ENCODE measurements at regions not wholly inside any gene's neighbourhood (a gene's known extent, or its start where the extent isn't known, plus 50 kb on each side); places are given as distances from the start of the nearest gene placed in this dataset.

DNA sequence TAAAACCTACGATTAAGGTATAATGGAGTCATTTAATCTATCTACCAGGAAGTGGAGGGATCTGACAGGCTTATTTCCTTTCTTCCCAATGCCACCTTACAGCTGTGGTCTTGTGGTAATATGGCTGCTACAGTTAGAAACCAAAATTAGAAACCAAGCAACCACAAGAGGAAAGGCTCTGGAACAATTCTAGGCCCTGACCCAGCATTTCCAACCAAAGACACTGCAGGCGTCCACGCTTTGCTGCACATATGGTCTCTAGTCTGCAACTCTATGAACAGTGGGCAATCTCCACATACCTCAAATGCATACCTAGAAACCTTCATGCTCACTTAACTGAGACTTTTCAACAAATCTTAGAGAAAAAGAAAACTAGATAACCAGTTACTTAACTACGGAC is 339.1 kb downstream of the NFIB start:
- no peak overlapping the region for H3K4me3 ChIP-seq (ENCODE audit: low read depth, low read length)
- TF ChIP-seq, protein P1, sequence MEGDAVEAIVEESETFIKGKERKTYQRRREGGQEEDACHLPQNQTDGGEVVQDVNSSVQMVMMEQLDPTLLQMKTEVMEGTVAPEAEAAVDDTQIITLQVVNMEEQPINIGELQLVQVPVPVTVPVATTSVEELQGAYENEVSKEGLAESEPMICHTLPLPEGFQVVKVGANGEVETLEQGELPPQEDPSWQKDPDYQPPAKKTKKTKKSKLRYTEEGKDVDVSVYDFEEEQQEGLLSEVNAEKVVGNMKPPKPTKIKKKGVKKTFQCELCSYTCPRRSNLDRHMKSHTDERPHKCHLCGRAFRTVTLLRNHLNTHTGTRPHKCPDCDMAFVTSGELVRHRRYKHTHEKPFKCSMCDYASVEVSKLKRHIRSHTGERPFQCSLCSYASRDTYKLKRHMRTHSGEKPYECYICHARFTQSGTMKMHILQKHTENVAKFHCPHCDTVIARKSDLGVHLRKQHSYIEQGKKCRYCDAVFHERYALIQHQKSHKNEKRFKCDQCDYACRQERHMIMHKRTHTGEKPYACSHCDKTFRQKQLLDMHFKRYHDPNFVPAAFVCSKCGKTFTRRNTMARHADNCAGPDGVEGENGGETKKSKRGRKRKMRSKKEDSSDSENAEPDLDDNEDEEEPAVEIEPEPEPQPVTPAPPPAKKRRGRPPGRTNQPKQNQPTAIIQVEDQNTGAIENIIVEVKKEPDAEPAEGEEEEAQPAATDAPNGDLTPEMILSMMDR (IDR thresholded peaks at IDR 0.05; ENCODE audit: control insufficient read depth, extremely low read depth, insufficient read depth), result no peak
- no peak for DNase-seq (ENCODE audit: low read depth)

DNA sequence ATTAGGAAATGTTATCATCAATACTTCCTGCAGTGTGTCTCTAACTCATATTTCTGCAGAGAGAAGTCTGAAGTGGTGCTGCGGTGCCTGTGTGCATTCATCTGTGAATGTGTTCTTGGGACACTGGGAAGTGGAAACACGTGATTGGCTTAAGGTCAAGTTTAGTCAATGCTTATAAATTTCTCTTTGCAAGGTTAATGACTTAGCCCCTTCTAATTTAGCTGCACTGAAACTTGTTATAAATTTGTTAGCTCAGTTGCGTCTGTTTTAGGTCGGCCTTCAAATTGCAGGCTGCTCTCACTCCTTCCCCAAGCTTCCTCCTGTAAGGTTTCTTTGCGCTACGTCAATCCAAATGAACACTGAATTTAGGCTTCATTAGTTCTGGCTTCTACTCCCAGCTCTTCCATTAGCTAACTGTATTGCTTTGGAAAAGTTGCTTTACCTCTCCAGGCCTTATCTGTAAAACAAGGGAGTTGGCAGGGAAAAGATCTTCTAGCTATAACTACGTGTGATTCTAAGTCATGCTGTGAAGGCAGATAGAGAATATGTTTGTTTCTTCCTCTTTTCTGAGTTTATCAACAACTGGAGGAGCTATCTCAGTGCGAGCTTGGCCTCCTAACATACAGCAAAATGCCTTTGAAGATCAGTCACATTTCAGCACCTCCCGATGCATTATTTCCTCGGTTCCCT is 341.8 kb downstream of the NFIB start:
- no peak for DNase-seq (ENCODE audit: low read depth)
- no peak overlapping the region for H3K4me3 ChIP-seq (ENCODE audit: low read depth, low read length)
- TF ChIP-seq, protein P1 (IDR thresholded peaks at IDR 0.05; ENCODE audit: control insufficient read depth, extremely low read depth, insufficient read depth), result no peak

DNA sequence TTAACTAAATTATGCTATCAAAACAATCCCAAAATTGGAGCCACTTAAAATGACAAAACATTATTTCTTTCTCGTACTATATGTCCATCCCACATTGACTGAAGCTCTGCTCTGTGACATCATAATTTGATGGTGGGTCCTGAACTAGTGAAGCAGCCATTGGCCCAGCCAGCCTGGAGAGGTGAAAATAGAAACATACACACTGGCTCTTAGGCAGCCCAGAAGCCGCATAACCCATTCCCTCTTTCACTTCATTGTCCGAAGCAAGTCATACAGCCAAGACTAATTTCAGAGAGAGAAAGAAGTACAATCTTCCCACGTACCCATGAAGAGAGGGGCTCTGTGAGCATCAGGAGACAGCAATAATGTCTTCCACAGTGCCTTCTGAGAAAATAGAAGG is 342.5 kb downstream of the NFIB start:
- TF ChIP-seq, protein P1 (IDR thresholded peaks at IDR 0.05; ENCODE audit: control insufficient read depth, extremely low read depth, insufficient read depth), result no peak
- no peak overlapping the region for H3K4me3 ChIP-seq (ENCODE audit: low read depth, low read length)
- no peak for DNase-seq (ENCODE audit: low read depth)

DNA sequence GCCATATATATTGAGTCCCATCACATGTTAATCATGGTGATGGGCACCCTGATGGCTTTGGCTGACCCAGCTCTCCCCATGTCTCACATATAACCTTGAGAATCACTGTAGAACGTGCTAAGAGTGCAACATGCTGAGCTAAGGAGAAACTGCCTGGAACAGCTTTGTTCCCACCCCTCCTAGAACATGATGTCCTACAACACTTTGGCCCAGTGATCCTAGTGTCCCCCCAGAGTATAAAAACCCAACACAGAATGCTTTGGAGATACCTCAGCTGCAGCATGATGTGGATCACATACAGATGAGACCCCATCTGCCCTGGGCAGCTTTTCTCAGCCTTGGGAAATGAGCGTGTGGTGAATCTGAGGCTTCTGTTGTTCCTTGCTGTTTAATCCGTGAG is 343.5 kb downstream of the NFIB start:
- no peak overlapping the region for H3K4me3 ChIP-seq (ENCODE audit: low read depth, low read length)
- DNase-seq (ENCODE audit: low read depth), result no peak
- TF ChIP-seq, protein P1 (IDR thresholded peaks at IDR 0.05; ENCODE audit: control insufficient read depth, extremely low read depth, insufficient read depth), result no peak

DNA sequence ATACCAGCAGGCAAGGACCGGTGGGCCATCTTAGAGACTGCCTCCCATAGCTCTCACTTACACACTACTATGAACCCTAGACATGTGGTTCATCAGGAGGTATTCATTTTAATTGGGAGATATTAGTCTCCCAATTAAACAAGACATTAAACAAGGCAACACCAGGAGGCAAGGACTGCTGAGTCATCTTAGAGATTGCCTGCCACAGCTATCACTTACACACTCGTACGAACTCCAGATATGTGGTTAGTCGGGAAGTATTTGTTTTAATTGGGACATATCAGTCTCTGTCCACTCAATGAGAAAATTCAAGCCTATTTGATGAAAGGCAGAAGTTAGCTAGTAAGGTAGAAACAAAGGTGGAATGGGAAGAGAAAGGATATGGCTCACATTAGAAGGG is 343.9 kb downstream of the NFIB start:
- no peak for DNase-seq (ENCODE audit: low read depth)
- no peak overlapping the region for H3K4me3 ChIP-seq (ENCODE audit: low read depth, low read length)
- TF ChIP-seq, protein P1 (IDR thresholded peaks at IDR 0.05; ENCODE audit: control insufficient read depth, extremely low read depth, insufficient read depth), result no peak

DNA sequence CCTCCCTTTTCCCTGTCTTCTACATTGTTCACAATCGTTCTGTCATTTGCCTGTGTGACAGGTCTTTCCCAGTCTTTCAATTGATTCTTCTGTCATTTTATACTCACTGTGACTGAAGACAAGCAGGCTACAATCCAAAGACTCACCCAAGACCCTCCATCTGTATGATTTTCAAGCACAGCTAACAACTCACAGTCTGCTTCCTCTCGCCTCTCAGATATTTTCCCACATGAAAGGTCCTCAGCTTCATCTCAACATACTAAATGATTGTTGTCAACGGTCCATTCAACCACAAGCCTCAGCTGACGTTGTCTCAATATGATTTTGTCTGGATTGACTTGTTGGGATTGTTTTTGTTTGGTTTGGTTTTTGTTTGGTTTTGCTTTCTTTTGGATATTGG is 346.5 kb downstream of the NFIB start:
- TF ChIP-seq, protein P1 (IDR thresholded peaks at IDR 0.05; ENCODE audit: control insufficient read depth, extremely low read depth, insufficient read depth), result no peak
- H3K4me3 ChIP-seq (ENCODE audit: low read depth, low read length), result no peak overlapping the region
- DNase-seq (ENCODE audit: low read depth), result no peak

DNA sequence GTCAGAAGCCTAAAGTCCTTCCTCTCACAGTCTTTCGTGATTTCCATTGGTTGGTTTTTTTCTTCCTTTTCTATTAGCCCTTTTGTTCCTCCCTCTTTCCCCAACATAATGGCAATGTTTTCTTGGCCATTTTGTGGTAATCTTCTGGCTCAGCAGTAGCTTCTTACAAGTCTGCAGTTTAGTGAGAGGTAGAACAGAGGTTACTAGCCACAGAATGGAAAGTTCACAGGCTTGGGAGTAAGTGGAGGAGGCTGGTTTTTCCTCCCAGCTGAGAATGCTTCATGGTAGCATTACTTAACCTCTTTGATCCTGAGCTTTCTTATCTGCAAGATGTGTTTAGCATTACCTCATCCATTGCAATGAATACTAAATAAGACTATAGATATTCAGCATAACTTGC is 346.9 kb downstream of the NFIB start:
- DNase-seq (ENCODE audit: low read depth), result no peak

More for the DNA sequence above, 346.9 kb downstream of the NFIB start:
- no peak overlapping the region for H3K4me3 ChIP-seq (ENCODE audit: low read depth, low read length)
- TF ChIP-seq, protein P1 (IDR thresholded peaks at IDR 0.05; ENCODE audit: control insufficient read depth, extremely low read depth, insufficient read depth), result no peak
